Uterus (tissue), 3 donors: ENCODE measurements at regions not wholly inside any gene's neighbourhood (a gene's known extent, or its start where the extent isn't known, plus 50 kb on each side); places are given as distances from the start of the nearest gene placed in this dataset.

Source experiments
- DNase-seq, 2 donors: peaks; one replicate each; pipeline ENCODE4 v3.0.0-alpha.2; 2019 to 2020
- H3K27ac ChIP-seq, 2 donors: fragments of 200-600 bp; sonication (generic); 1 replicate in 1 of 2; 2 replicates in 1 of 2; pipeline ENCODE4 v1.5.1; 2016 to 2018
- H3K27me3 ChIP-seq, 2 donors: fragments of 200-600 bp; sonication (generic); one replicate each; pipeline ENCODE4 v1.5.1; 2018 to 2019; ENCODE audit warnings: control low read depth in 1 of 2
- H3K36me3 ChIP-seq, 2 donors: fragments of 200-600 bp; sonication (generic); one replicate each; pipeline ENCODE4 v1.5.1; 2019; ENCODE audit warnings: control low read depth in 1 of 2
- H3K4me1 ChIP-seq, 2 donors: fragments of 200-600 bp; sonication (generic); one replicate each; pipeline ENCODE4 v1.5.1; 2018 to 2019; ENCODE audit warnings: control low read depth in 1 of 2
- H3K4me3 ChIP-seq, 2 donors: fragments of 200-600 bp; sonication (generic); 1 replicate in 1 of 2; 2 replicates in 1 of 2; pipeline ENCODE4 v1.5.1; 2018 to 2019; ENCODE audit warnings: mild to moderate bottlenecking in 1 of 2
- H3K9me3 ChIP-seq, 2 donors: fragments of 200-600 bp; sonication (generic); one replicate each; pipeline ENCODE4 v1.5.1; 2019; ENCODE audit warnings: control low read depth in 1 of 2
- CTCF ChIP-seq, 4 experiments: fragments of 200-600 bp in 2 of 4; fragments of 450-650 bp in 2 of 4; sonication (generic) in 2 of 4; IDR thresholded peaks; one replicate each; pipeline ENCODE4 v1.5.1; 2016 to 2019; ENCODE audit warnings: antibody characterized with exemption in 4 of 4, mild to moderate bottlenecking in 2 of 4, moderate library complexity in 1 of 4
- POLR2A ChIP-seq, 2 donors: fragments of 450-650 bp; IDR thresholded peaks; one replicate each; pipeline ENCODE4 v1.6.1; 2016; ENCODE audit warnings: antibody characterized with exemption in 2 of 2, mild to moderate bottlenecking in 1 of 2, moderate library complexity in 1 of 2
- intact Hi-C: fragments of 100-400 bp; cut with DNase I; formaldehyde crosslinking; loops from one replicate; pipeline ENCODE4 v1.15.1; 2023; ENCODE audit warnings: low total_unique reads
- donor health status: DM: yes; HTN: yes; CAD: no.

- TF ChIP-seq CTCF (IDR thresholded peaks at IDR 0.05) (no peak), POLR2A (IDR thresholded peaks at IDR 0.05) (no peak)
- DNase-seq: no peak
- Histone ChIP-seq H3K4me3 (no peak overlapping the region), H3K9me3 (no peaks in the 10 kb centered on the region), H3K4me1 (no peaks in the 10 kb centered on the region), H3K27me3 (no peaks in the 10 kb centered on the region), H3K36me3 (no peaks in the 10 kb centered on the region), H3K27ac (no peak overlapping the region)
- intact Hi-C loops: no loop called here
These were observed 312.1 kb downstream of the SKIDA1 start for GRCh38 chr10:21213381-21213780.

- no peaks in the 10 kb centered on the region for H3K27me3 ChIP-seq
- H3K36me3 ChIP-seq: no peaks in the 10 kb centered on the region
- no peak overlapping the region for H3K27ac ChIP-seq
- no peak overlapping the region for H3K4me3 ChIP-seq
- H3K4me1 ChIP-seq: no peaks in the 10 kb centered on the region
- H3K9me3 ChIP-seq: no peaks in the 10 kb centered on the region
- TF ChIP-seq POLR2A (IDR thresholded peaks at IDR 0.05) (no peak), CTCF (IDR thresholded peaks at IDR 0.05) (no peak)
- no peak for DNase-seq
- intact Hi-C loops: no loop called here
These were observed 312.6 kb downstream of the SKIDA1 start for GRCh38 chr10:21212912-21213311.

- TF ChIP-seq POLR2A (IDR thresholded peaks at IDR 0.05): no peak
- TF ChIP-seq CTCF (IDR thresholded peaks at IDR 0.05): no peak
- H3K9me3 ChIP-seq: no peaks in the 10 kb centered on the region
- intact Hi-C loops: no loop called here
- H3K36me3 ChIP-seq: no peaks in the 10 kb centered on the region
- H3K4me1 ChIP-seq: no peaks in the 10 kb centered on the region
- DNase-seq: no peak
- no peak overlapping the region for H3K27ac ChIP-seq
- no peak overlapping the region for H3K4me3 ChIP-seq
- H3K27me3 ChIP-seq: no peaks in the 10 kb centered on the region
These were observed 313.1 kb downstream of the SKIDA1 start for GRCh38 chr10:21212348-21212747.

GRCh38 chr10:21209495-21209894 is 312.4 kb upstream of the NEBL start:
- intact Hi-C loops: no loop called here
- no peaks in the 10 kb centered on the region for H3K27me3 ChIP-seq
- no peaks in the 10 kb centered on the region for H3K4me1 ChIP-seq
- no peak for DNase-seq
- H3K27ac ChIP-seq: no peak overlapping the region
- H3K4me3 ChIP-seq: no peak overlapping the region
- TF ChIP-seq CTCF (IDR thresholded peaks at IDR 0.05) (no peak), POLR2A (IDR thresholded peaks at IDR 0.05) (no peak)
- H3K36me3 ChIP-seq: no peaks in the 10 kb centered on the region
- no peaks in the 10 kb centered on the region for H3K9me3 ChIP-seq

GRCh38 chr10:21208666-21209316 is 311.7 kb upstream of the NEBL start:
- intact Hi-C loops: no loop called here
- no peaks in the 10 kb centered on the region for H3K9me3 ChIP-seq
- TF ChIP-seq CTCF (IDR thresholded peaks at IDR 0.05) (no peak), POLR2A (IDR thresholded peaks at IDR 0.05) (no peak)

More at GRCh38 chr10:21208666-21209316, 311.7 kb upstream of the NEBL start:
- DNase-seq: no peak
- H3K36me3 ChIP-seq: no peaks in the 10 kb centered on the region
- no peak overlapping the region for H3K27ac ChIP-seq
- no peaks in the 10 kb centered on the region for H3K4me1 ChIP-seq
- no peak overlapping the region for H3K4me3 ChIP-seq
- no peaks in the 10 kb centered on the region for H3K27me3 ChIP-seq
